ENCODE measurements at regions not wholly inside any gene's neighbourhood (a gene's known extent, or its start where the extent isn't known, plus 50 kb on each side); places are given as distances from the start of the nearest gene placed in this dataset.

- DNase-seq (ENCODE audit: low read depth), result no peak
These were observed 93.9 kb downstream of the SNX18 start for GRCh38 chr5:54611290-54611951.

- no peak for DNase-seq (ENCODE audit: low read depth)
These were observed 92.8 kb downstream of the SNX18 start for GRCh38 chr5:54610197-54610944.

GRCh38 chr5:54608423-54609085, 91.0 kb downstream of the SNX18 start:
- DNase-seq (ENCODE audit: low read depth), result no peak

GRCh38 chr5:54607006-54607405, 89.4 kb downstream of the SNX18 start:
- no peak for DNase-seq (ENCODE audit: low read depth)

GRCh38 chr5:54603372-54603771, 85.8 kb downstream of the SNX18 start:
- DNase-seq (ENCODE audit: low read depth), result no peak

- no peak for DNase-seq (ENCODE audit: low read depth)
These were observed 84.9 kb downstream of the SNX18 start for GRCh38 chr5:54602475-54602874.

- no peak for DNase-seq (ENCODE audit: low read depth)
These were observed 84.1 kb downstream of the SNX18 start for GRCh38 chr5:54601411-54602230.
